H1 (cell line): ENCODE measurements at regions not wholly inside any gene's neighbourhood (a gene's known extent, or its start where the extent isn't known, plus 50 kb on each side); places are given as distances from the start of the nearest gene placed in this dataset.

Experiments
- CTCF ChIA-PET: fragments of 300-600 bp; sonication (Branson Sonifier 250); formaldehyde crosslinking; loops from one replicate; lab custom pipeline; 2021; ENCODE audit not compliant: partially characterized antibody; lab: Charles Lee
- POLR2A ChIA-PET: fragments of 300-600 bp; sonication (Branson Sonifier 250); formaldehyde crosslinking; loops from one replicate; lab custom pipeline; 2021; ENCODE audit warnings: inconsistent platforms; ENCODE audit not compliant: partially characterized antibody; lab: Charles Lee
- DNase-seq, 2 experiments: peaks; one replicate each; pipeline versions ENCODE4 v3.0.0 to v3.0.0-alpha.2; 2010 to 2022; ENCODE audit warnings: low spot score in 2 of 2, low read depth in 1 of 2, mixed read lengths in 1 of 2
- FAIRE-seq: peaks from 2 replicates; lab custom pipeline; 2011; peaks lifted over from hg19 to GRCh38; lab: Jason Lieb, UNC
- H2AFZ ChIP-seq: 2 replicates; pipeline ENCODE4 v1.8.1; 2012; ENCODE audit warnings: low read length, inconsistent platforms
- H2AK5ac ChIP-seq: 2 replicates; pipeline ENCODE4 v1.6.1; 2013; ENCODE audit warnings: low read depth, low read length
- H2BK120ac ChIP-seq: replicated peaks from 2 replicates; pipeline ENCODE3; 2013; ENCODE audit warnings: low read depth, low read length, inconsistent platforms
- H2BK12ac ChIP-seq: 2 replicates; pipeline ENCODE4 v1.6.1; 2013; ENCODE audit warnings: low read depth, low read length
- H2BK15ac ChIP-seq: 2 replicates; pipeline ENCODE4 v1.6.1; 2013; ENCODE audit warnings: low read length
- H2BK20ac ChIP-seq: 2 replicates; pipeline ENCODE4 v1.6.1; 2013; ENCODE audit warnings: low read length
- H2BK5ac ChIP-seq: 2 replicates; pipeline ENCODE4 v1.6.1; 2013; ENCODE audit warnings: low read depth, low read length
- H3K14ac ChIP-seq: 2 replicates; pipeline ENCODE4 v1.6.1; 2013; ENCODE audit warnings: inconsistent platforms; ENCODE audit not compliant: insufficient read length
- H3K18ac ChIP-seq: 2 replicates; pipeline ENCODE4 v1.6.1; 2013; ENCODE audit warnings: low read length; ENCODE audit errors: extremely low read depth
- H3K23ac ChIP-seq: 2 replicates; pipeline ENCODE4 v1.6.1; 2013; ENCODE audit warnings: inconsistent platforms; ENCODE audit not compliant: insufficient read length
- H3K23me2 ChIP-seq: 2 replicates; pipeline ENCODE4 v1.6.1; 2013; ENCODE audit warnings: low read depth, low read length
- H3K27ac ChIP-seq: 2 replicates; pipeline ENCODE4 v1.6.1; 2011; ENCODE audit warnings: low read depth, low read length, inconsistent platforms
- H3K27me3 ChIP-seq, 4 experiments: replicated peaks in 1 of 4; 1 replicate in 1 of 4; 2 replicates in 3 of 4; pipeline versions ENCODE4 v1.6.1 to v1.8.1; 2011 to 2013; ENCODE audit warnings: low read length in 3 of 4, mild to moderate bottlenecking in 3 of 4, inconsistent platforms in 2 of 4, mixed read lengths in 2 of 4, moderate library complexity in 1 of 4; ENCODE audit not compliant: control insufficient read depth in 3 of 4, insufficient read depth in 3 of 4; ENCODE audit errors: extremely low read depth in 1 of 4
- H3K36me3 ChIP-seq, 4 experiments: 2 replicates each; pipeline versions ENCODE4 v1.6.1 to v1.8.1; 2011 to 2013; ENCODE audit warnings: mild to moderate bottlenecking in 4 of 4, low read length in 3 of 4, moderate library complexity in 2 of 4, control low read depth in 1 of 4, inconsistent platforms in 1 of 4; ENCODE audit not compliant: insufficient read depth in 4 of 4, control insufficient read depth in 2 of 4
- H3K4ac ChIP-seq: replicated peaks from 2 replicates; pipeline ENCODE3; 2013; ENCODE audit warnings: low read length, low read depth, mixed read lengths, inconsistent platforms; ENCODE audit not compliant: insufficient read length
- H3K4me1 ChIP-seq, 4 experiments: replicated peaks in 1 of 4; 1 replicate in 1 of 4; 2 replicates in 3 of 4; pipeline versions ENCODE4 v1.6.1 to v1.8.1; 2011 to 2013; ENCODE audit warnings: low read length in 3 of 4, inconsistent platforms in 2 of 4, mixed read lengths in 1 of 4; ENCODE audit not compliant: insufficient read depth in 4 of 4, control insufficient read depth in 3 of 4
- H3K4me2 ChIP-seq, 2 experiments: 2 replicates each; pipeline versions ENCODE4 v1.6.1 to v1.8.1; 2011 to 2013; ENCODE audit warnings: low read depth in 2 of 2, low read length in 2 of 2, control low read depth in 1 of 2, inconsistent platforms in 1 of 2, mild to moderate bottlenecking in 1 of 2; ENCODE audit not compliant: insufficient read depth in 1 of 2
- H3K4me3 ChIP-seq, 4 experiments: fragments of 200-600, 300-600 bp in 1 of 4; sonication (generic), shearing (Covaris generic), sonication (Bioruptor Twin) in 1 of 4; 2 replicates each; pipeline versions ENCODE4 v1.5.1 to v1.8.1; 2011 to 2016; ENCODE audit warnings: low read length in 4 of 4, low read depth in 3 of 4, control low read depth in 2 of 4, inconsistent platforms in 2 of 4, mild to moderate bottlenecking in 2 of 4, mixed read lengths in 1 of 4, moderate library complexity in 1 of 4; ENCODE audit not compliant: insufficient read depth in 2 of 4; ENCODE audit errors: extremely low read depth in 1 of 4
- H3K56ac ChIP-seq: replicated peaks from 2 replicates; pipeline ENCODE3; 2013; ENCODE audit warnings: low read depth, mild to moderate bottlenecking, mixed read lengths, low read length, inconsistent platforms; ENCODE audit not compliant: insufficient read length
- H3K79me1 ChIP-seq: 2 replicates; pipeline ENCODE4 v1.6.1; 2013; ENCODE audit warnings: low read depth, low read length, control low read depth
- H3K79me2 ChIP-seq, 2 experiments: 2 replicates each; pipeline versions ENCODE4 v1.6.1 to v1.8.1; 2012 to 2013; ENCODE audit warnings: low read length in 2 of 2, mild to moderate bottlenecking in 2 of 2, inconsistent platforms in 1 of 2; ENCODE audit not compliant: insufficient read depth in 2 of 2, control insufficient read depth in 1 of 2
- H3K9ac ChIP-seq, 4 experiments: replicated peaks in 1 of 4; 1 replicate in 1 of 4; 2 replicates in 3 of 4; pipeline versions ENCODE4 v1.6.1 to v1.8.1; 2011 to 2013; ENCODE audit warnings: low read depth in 3 of 4, low read length in 3 of 4, control low read depth in 2 of 4, mild to moderate bottlenecking in 2 of 4, moderate library complexity in 2 of 4, inconsistent platforms in 1 of 4; ENCODE audit errors: extremely low read depth in 1 of 4
- H3K9me3 ChIP-seq, 2 experiments: 2 replicates each; pipeline versions ENCODE4 v1.6.1 to v1.8.1; 2012 to 2013; ENCODE audit warnings: mild to moderate bottlenecking in 2 of 2, moderate library complexity in 2 of 2, control low read depth in 1 of 2, inconsistent platforms in 1 of 2, low read depth in 1 of 2, low read length in 1 of 2, mixed read lengths in 1 of 2; ENCODE audit not compliant: insufficient read depth in 2 of 2
- H4K20me1 ChIP-seq, 2 experiments: replicated peaks in 1 of 2; 2 replicates each; pipeline versions ENCODE3 to v1.8.1; 2011 to 2013; ENCODE audit warnings: inconsistent platforms in 2 of 2, low read length in 2 of 2, mild to moderate bottlenecking in 1 of 2; ENCODE audit not compliant: insufficient read depth in 2 of 2, control insufficient read depth in 1 of 2
- H4K5ac ChIP-seq: 2 replicates; pipeline ENCODE4 v1.6.1; 2013; ENCODE audit warnings: low read length, low read depth, mixed read lengths, inconsistent platforms; ENCODE audit not compliant: insufficient read length
- H4K8ac ChIP-seq: 2 replicates; pipeline ENCODE4 v1.8.0; 2013; ENCODE audit warnings: mild to moderate bottlenecking, moderate library complexity, low read length, inconsistent platforms; ENCODE audit not compliant: insufficient read depth; ENCODE audit errors: extremely low read depth
- H4K91ac ChIP-seq: replicated peaks from 2 replicates; pipeline ENCODE3; 2013; ENCODE audit warnings: low read length, mixed read lengths, inconsistent platforms; ENCODE audit not compliant: insufficient read length
- CBX5 ChIP-seq: fragments of 300-800, 300-1000 bp; sonication (generic); IDR thresholded peaks from 2 replicates; pipeline ENCODE4 v1.7.1; 2016; ENCODE audit warnings: antibody characterized with exemption, low read length, low read depth
- CHD1 ChIP-seq: IDR thresholded peaks from 2 replicates; pipeline ENCODE4 v1.6.1; 2012; ENCODE audit warnings: low read depth, low read length, improper control_type of control experiment
- EP300 ChIP-seq, 2 experiments: IDR thresholded peaks; 1 replicate in 1 of 2; 2 replicates in 1 of 2; pipeline ENCODE4 v1.6.1; 2011 to 2012; ENCODE audit warnings: low read depth in 2 of 2, low read length in 2 of 2, mild to moderate bottlenecking in 2 of 2, borderline replicate concordance in 1 of 2, inconsistent platforms in 1 of 2, moderate library complexity in 1 of 2
- FOSL1 ChIP-seq: IDR thresholded peaks from 2 replicates; pipeline ENCODE4 v1.6.1; 2011; ENCODE audit warnings: mild to moderate bottlenecking, low read depth, low read length, moderate library complexity; ENCODE audit not compliant: insufficient read depth
- RBBP5 ChIP-seq: IDR thresholded peaks from 2 replicates; pipeline ENCODE4 v1.7.1; 2012; ENCODE audit warnings: low read depth, mild to moderate bottlenecking, inconsistent platforms, low read length, moderate library complexity, borderline replicate concordance
- RNF2 ChIP-seq: fragments of 200-900, 300-1000 bp; sonication (generic); IDR thresholded peaks from 2 replicates; pipeline ENCODE4 v1.7.1; 2016; ENCODE audit warnings: borderline replicate concordance, low read depth, mild to moderate bottlenecking, antibody characterized with exemption, low read length; ENCODE audit not compliant: poor library complexity, severe bottlenecking; ENCODE audit errors: missing control alignments
- SAP30 ChIP-seq: fragments of 300-600 bp; sonication (generic); IDR thresholded peaks from 2 replicates; pipeline ENCODE4 v1.7.1; 2012; ENCODE audit warnings: low read length, moderate library complexity, mild to moderate bottlenecking, inconsistent platforms; ENCODE audit not compliant: insufficient read depth, insufficient replicate concordance
- SIX5 ChIP-seq: IDR thresholded peaks from 2 replicates; pipeline ENCODE4 v1.6.1; 2011; ENCODE audit warnings: mild to moderate bottlenecking, low read depth, low read length
- SP4 ChIP-seq: IDR thresholded peaks from 2 replicates; pipeline ENCODE4 v1.6.1; 2012; ENCODE audit warnings: low read length, inconsistent platforms
- TCF12 ChIP-seq: IDR thresholded peaks from 2 replicates; pipeline ENCODE4 v1.6.1; 2011; ENCODE audit warnings: low read depth, mild to moderate bottlenecking, low read length
- WGBS, 2 experiments: shearing (Covaris generic) in 1 of 2; methylation state at CpG; one replicate each; pipeline versions ENCODE4 v1.1.6 to v1.1.7; 2013 to 2015; ENCODE audit warnings: low lambda C conversion rate in 2 of 2, mixed read lengths in 2 of 2, inconsistent platforms in 1 of 2, low coverage in 1 of 2, missing lambda C conversion rate in 1 of 2; ENCODE audit not compliant: insufficient replicate concordance in 2 of 2, insufficient coverage in 1 of 2, insufficient read length in 1 of 2; ENCODE audit errors: extremely low coverage in 1 of 2, missing lambda C conversion rate in 1 of 2; 5-methylcytosine and 5-hydroxymethylcytosine counted together

GRCh38 chr21:16540966-16541727 is 811.4 kb downstream of the USP25 start:
- Histone ChIP-seq H3K4ac (no peak overlapping the region), H3K36me3 (no peaks in the 10 kb centered on the region), H2BK12ac (no peak overlapping the region), H3K4me2 (no peak overlapping the region), H4K8ac (no peak overlapping the region), H4K5ac (no peak overlapping the region), H2BK5ac (no peak overlapping the region), H3K9ac (no peak overlapping the region), H2AFZ (no peak overlapping the region), H3K23ac (no peak overlapping the region), H3K79me1 (no peaks in the 10 kb centered on the region), H3K4me3 (no peak overlapping the region), H3K14ac (no peak overlapping the region), H3K79me2 (no peaks in the 10 kb centered on the region), H3K23me2 (no peaks in the 10 kb centered on the region), H3K27ac (no peak overlapping the region), H3K4me1 (no peaks in the 10 kb centered on the region), H3K27me3 (no peaks in the 10 kb centered on the region), H3K18ac (no peak overlapping the region), H3K9me3 (no peaks in the 10 kb centered on the region), H3K56ac (no peak overlapping the region), H2BK15ac (no peak overlapping the region), H4K91ac (no peak overlapping the region), H2BK120ac (no peak overlapping the region), H4K20me1 (no peaks in the 10 kb centered on the region), H2AK5ac (no peak overlapping the region), H2BK20ac (no peak overlapping the region)
- DNase-seq (no peak), FAIRE-seq (no peak)
- 93% methylated on average over 3 of the region's 3 CpGs; no CpG with 5 or more reads in 1 of the 2 experiments for WGBS, 2 experiments
- ChIA-PET CTCF (no interaction called here), POLR2A (no interaction called here)
- TF ChIP-seq TCF12, result no peak
- TF ChIP-seq RNF2, result no peak
- TF ChIP-seq SAP30, result no peak
- no peak for TF ChIP-seq RBBP5
- TF ChIP-seq FOSL1, result no peak
- TF ChIP-seq CBX5, result no peak
- TF ChIP-seq EP300 (IDR thresholded peaks at IDR 0.05; ENCODE audit: borderline replicate concordance in 1 of 2, low read depth in 2 of 2, low read length in 2 of 2), result no peak
- no peak for TF ChIP-seq SIX5
- no peak for TF ChIP-seq CHD1
- no peak for TF ChIP-seq SP4
